T1000 (cell line): ENCODE measurements at regions not wholly inside any gene's neighbourhood (a gene's known extent, or its start where the extent isn't known, plus 50 kb on each side); places are given as distances from the start of the nearest gene placed in this dataset.

ENCODE experiments used
- DNase-seq: peaks from one replicate; lab custom pipeline; 2025; ENCODE audit warnings: mixed read lengths; lab: John Stamatoyannopoulos, UW

DNA sequence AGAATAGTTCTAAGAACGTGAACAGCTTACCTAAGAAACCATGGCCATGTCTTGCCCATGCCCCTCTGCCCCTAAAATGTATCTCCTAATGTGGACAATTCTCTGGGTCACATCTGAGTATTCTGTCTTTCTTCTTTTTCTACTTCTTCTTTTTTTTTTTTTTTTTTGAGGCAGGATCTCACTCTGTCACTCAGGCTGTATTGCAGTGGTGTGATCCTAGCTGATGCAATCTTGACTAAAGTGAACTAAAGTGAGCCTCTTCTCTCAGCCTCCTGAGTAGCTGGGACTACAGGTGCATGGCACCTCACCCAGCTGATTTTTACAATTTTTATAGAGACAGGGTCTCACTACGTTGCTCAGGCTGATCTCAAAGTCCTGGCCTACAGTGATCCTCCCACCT, 204.8 kb upstream of the ZPLD1 start:
- no peak for DNase-seq

DNA sequence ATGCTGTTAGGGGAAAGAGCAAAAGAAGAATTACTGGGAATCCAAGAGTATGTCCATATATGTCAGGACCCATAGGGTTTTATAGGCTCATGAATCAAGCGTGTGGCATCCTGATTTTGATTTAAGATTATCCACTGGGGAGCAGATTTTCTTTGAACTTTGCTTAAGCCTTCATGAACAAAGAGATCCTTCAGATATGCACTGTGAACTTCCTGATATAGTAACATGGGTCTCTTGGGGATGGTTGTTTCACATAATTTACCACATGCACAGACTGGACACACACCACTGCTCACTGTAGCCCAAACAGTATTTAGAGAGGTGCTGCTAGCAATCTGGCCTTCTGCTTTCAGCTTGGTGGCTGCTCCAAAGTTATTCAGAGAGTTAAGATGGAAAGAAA, 200.9 kb upstream of the ZPLD1 start:
- DNase-seq, result no peak

DNA sequence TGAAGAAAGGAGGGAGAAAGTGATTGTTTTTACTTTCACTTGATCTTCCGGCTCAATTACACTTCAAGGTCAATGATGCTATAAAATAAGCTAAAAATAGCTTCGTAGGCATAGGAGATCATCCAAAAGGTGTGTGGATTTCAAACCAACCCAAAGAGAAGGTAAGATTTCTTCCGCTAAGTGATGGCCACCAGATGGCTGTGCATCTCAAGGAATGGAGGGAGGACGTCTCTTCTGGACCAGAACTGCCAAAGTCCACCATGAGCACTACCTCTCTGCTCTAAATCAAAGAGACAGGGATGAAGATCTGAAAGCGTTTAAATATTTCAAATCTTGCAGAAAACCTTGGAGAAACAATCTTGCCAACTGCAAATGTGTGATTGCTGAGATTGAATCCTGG, 199.1 kb upstream of the ZPLD1 start:
- DNase-seq, result no peak

GRCh38 chr3:102237181-102237580, 197.6 kb upstream of the ZPLD1 start:
- no peak for DNase-seq

- no peak for DNase-seq
Measured at GRCh38 chr3:102237838-102238237, 197.0 kb upstream of the ZPLD1 start.

DNA sequence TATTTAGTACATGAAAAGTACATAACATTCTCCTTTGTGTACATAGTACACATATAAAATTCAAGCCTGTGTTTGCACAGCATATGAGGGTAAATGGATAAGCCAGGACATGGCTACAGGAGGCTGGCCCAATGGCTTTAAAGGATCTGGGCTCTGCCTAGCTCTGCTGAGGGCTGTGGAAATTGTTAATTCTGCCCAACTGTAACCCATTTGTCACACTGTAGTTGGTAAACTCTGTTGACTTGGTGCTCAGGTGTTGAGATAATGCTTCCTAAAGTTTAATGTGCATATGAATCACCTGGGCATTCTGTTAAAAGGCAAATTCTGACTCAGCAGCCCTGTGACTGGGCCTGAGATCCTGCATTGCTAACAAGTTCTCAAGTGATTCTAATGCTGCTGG, 196.5 kb upstream of the ZPLD1 start:
- no peak for DNase-seq

DNA sequence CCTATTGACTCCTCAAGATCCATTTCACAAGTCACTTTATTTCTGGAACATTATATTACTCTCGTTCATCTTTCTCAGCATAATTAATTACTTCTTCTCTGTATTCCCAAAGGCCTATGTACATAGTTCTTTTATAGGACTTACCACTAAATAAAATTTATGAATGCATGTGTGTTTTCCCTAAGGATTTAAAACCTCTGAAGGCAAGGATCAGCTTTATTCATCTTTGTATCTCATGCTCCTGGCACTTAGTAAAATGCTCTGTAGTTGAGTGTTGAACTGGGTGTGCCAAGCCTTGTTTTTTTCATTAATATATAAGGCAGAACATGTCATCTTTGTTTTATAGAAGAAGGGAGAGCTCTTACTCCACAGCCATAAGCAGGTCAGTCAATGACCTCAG, 194.1 kb upstream of the ZPLD1 start:
- DNase-seq, result no peak

GRCh38 chr3:102248981-102249705, 185.7 kb upstream of the ZPLD1 start:
- no peak for DNase-seq

GRCh38 chr3:102255736-102256135, 179.1 kb upstream of the ZPLD1 start:
- no peak for DNase-seq

DNA sequence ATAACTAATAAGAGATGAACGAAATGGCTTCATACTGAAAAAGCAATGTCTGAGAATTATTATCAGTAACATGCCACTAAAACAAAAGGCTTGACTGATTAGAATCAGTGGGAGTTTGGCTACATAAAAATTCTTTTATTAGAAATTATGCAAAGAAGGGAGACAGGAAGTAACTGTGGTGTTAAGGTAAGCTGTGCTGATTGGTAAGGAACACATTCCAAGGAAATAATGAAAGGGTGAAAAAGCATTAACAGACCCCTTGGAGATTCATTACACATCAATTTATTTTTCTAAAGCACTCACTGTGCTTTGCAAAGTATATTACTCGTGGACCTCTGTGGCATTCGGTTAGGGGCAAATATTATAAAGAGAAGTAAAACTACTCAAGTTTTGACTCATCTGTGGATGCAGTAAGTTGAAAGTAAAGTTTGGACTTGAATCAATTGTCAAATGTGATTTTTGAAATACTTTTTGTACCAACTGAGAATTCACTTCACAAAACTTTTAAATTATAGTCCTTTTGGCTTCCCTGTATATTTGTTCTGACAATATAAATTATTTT, 176.1 kb upstream of the ZPLD1 start:
- no peak for DNase-seq

GRCh38 chr3:102259663-102260062, 175.2 kb upstream of the ZPLD1 start:
- DNase-seq, result no peak

DNA sequence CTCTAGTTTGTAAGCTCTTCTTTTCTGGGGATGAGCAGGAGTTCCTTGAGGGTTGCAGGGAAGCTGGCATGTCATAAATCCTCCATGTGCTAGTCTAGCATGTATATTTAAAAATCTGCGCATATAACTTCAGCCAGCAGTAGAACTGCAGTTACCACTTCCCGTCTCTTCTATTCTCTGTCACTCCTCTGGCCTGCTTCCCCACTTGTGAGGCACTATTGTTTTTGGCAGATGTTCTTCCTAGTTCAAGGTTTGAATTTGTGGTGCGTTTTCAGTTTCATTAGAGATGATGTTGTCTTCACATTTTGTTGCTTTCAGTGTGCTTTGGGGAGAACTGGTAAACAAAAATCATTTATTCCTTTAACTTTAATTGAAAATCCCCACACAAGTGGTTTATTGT, 169.1 kb upstream of the ZPLD1 start:
- DNase-seq, result no peak

DNA sequence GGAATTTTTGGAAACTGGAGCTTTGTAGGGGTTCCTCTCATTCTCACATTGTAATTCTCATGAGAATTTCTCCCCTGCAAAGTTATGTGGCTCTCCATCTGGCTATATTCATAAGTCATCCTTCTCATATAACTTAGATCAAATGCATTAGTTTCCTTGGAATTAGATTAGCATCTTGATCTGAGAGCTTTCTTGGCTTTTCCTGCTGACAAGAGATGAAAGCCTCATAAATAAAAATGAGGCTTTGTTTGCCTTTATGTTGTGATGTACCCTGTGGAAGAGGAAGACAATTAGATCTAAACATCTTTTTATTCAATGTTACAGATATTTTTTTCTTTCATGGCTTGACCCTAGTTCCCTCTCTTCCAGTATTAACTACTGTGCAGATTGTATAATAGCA, 165.4 kb upstream of the ZPLD1 start:
- DNase-seq, result no peak

DNA sequence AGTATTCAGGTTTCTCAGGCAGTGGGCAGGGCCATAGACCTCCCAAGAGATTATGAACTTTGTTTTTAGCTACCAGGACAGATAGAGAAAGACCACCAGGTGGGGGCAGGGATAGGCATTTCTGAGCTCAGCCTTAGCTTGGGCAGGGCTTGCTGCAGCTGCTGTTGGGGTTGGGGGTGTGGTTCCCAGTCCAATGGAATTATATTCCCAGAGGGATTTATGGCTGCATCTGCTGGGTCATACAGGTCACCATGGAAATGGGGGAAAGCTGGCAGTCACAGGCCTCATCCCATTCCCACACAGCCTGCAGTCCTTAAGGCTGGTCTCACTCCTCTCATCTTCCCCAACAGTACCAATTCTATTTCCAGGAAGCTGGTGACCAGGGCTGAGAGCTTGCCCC, 144.6 kb upstream of the ZPLD1 start:
- DNase-seq, result no peak

- no peak for DNase-seq
Measured at GRCh38 chr3:102295756-102296155, 139.1 kb upstream of the ZPLD1 start.

GRCh38 chr3:102297072-102297658, 137.7 kb upstream of the ZPLD1 start:
- no peak for DNase-seq

DNA sequence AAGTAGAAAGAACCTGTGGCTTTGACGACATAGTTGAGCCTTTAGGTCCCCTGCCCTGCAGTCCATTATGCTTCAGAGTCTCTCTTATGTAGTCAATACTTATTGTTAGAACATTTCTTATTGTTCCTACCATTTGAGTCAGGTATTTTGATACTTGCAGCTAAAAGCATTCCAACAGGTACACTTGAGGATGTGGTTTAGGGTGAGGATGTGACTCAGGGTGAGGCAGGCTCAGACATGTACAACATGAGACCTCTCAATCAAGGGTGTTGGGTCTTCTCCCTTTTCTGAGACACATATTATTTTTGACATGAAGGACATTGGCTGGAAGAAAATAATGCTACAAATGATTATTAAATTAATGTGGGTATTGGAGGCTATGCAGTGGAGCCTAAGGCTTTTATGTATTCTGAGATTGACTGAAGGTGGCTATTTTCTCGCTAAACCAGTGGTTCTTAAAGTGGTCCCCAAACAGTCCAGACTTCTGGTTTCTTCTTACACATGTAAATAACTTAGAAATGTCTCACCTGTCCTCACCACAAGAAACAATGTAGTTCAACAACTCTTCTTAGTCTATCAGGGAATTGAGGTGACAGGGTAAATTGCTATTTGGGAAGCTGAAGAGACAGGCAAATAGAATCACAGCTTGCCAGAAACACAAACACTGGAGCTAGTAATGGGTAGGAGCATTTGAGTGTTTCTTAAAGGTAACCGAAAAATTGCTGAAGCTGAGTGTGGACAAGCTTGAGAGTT, 135.5 kb upstream of the ZPLD1 start:
- DNase-seq, result no peak

DNA sequence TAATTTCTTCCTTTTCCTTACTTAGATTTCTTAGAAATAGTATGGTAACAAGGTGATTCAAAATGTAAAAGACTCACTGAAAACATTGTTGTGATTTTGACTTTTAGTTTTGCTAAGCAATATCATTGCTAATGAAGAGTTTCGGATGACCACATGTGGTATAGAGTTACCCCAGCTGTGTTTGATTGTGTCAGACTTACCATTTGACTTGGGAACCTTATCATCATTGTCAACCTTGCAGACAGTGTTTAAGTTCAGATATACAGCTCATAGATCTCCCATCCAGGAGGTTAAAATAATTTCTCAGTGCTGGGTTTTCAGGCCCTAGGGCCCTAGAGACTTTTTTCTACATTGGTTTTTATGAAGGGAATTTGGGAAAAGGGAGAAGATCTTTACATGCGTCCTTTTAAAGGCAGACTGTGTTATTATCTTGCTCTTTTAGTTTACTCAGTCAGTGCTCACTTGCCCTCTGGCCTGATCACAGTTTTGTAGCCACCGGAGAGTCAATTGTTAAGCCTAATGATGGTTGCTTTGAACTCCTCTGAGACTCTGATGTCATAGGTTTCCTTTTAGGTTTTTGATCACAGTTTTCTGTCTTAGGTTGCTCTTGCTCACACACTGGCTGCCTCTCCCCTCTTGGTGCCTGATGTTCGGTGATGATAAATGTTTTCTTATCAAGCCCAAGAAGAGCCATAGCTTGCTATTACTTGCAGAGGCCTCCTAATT, 133.5 kb upstream of the ZPLD1 start:
- no peak for DNase-seq

DNA sequence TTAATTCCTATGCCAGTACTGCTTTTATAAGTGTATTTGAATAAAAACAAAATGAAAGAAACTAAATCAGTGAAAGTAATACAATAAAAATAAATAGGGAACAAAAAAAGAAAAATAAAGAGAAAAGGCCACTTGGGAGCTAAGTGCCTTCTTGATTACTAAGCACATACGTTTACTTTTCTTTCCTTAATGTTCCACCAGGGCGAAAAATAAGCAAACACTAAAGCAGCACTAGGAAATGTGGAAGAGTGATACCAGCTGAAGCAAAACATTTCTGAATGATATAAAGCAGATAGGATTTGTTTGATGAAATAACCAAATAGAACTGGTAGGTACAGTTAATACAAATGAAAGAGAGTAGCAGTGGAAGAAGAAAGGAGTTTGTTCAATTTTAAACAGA, 132.8 kb upstream of the ZPLD1 start:
- no peak for DNase-seq

- DNase-seq, result no peak
Measured at GRCh38 chr3:102304550-102304949, 130.3 kb upstream of the ZPLD1 start.

GRCh38 chr3:102307442-102307841, 127.4 kb upstream of the ZPLD1 start:
- no peak for DNase-seq

DNA sequence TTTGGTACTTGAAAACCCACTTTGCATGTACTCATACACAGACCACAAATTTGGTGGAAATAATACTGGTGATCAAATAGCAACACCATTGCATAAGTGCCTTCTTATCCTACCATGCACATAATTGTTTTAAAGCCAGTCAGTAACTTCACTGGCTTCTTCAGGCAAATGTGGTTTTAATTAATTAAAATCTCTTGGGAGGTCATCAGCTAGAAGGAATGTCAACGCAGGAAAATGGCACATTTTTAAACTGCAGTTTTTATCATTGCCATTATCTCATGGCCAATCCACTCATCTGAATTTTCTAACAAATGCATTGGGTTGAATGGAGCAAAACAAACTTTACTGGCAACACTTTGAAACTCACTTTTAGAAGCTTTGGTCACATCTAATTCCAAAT, 105.7 kb upstream of the ZPLD1 start:
- no peak for DNase-seq
